Left ventricle myocardium inferior (tissue), 1 donor: ENCODE measurements at regions not wholly inside any gene's neighbourhood (a gene's known extent, or its start where the extent isn't known, plus 50 kb on each side); places are given as distances from the start of the nearest gene placed in this dataset.

Experiments used
- DNase-seq: peaks from one replicate; pipeline ENCODE4 v3.0.0-alpha.2; 2020
- H3K27ac ChIP-seq: fragments of 200-600 bp; replicated peaks from 2 replicates; pipeline ENCODE4 v1.8.0; 2021
- H3K27me3 ChIP-seq: fragments of 200-600 bp; 2 replicates; pipeline ENCODE4 v1.8.0; 2021; ENCODE audit warnings: low read depth
- H3K36me3 ChIP-seq: fragments of 200-600 bp; 2 replicates; pipeline ENCODE4 v1.8.0; 2021
- H3K4me1 ChIP-seq: fragments of 200-600 bp; 2 replicates; pipeline ENCODE4 v1.8.0; 2021
- H3K4me3 ChIP-seq: fragments of 200-600 bp; 2 replicates; pipeline ENCODE4 v1.8.0; 2021; ENCODE audit warnings: mild to moderate bottlenecking, moderate library complexity
- H3K9me3 ChIP-seq: fragments of 200-600 bp; replicated peaks from 2 replicates; pipeline ENCODE4 v1.8.0; 2021
- CTCF ChIP-seq: fragments of 200-600 bp; IDR thresholded peaks from 2 replicates; pipeline ENCODE4 v1.8.0; 2021; ENCODE audit warnings: antibody characterized with exemption, mild to moderate bottlenecking, borderline replicate concordance
- intact Hi-C: fragments of 100-400 bp; cut with micrococcal nuclease; formaldehyde crosslinking; loops from one replicate; pipeline ENCODE4 v1.11.0; 2022
- donor health status: DM: no; HTN: yes; CAD: no; lungs with severe emphysema.

GRCh38 chr3:82954486-82954885, 1193.0 kb upstream of the GBE1 start:
- H3K4me1 ChIP-seq, result no peaks in the 10 kb centered on the region
- H3K27ac ChIP-seq, result no peak overlapping the region
- peaks cover 13% of the 10 kb centered on the region for H3K9me3 ChIP-seq
- H3K36me3 ChIP-seq, result no peaks in the 10 kb centered on the region
- no peak for DNase-seq
- no peak for TF ChIP-seq CTCF
- H3K4me3 ChIP-seq, result no peak overlapping the region
- intact Hi-C loops, result no loop called here
- no peaks in the 10 kb centered on the region for H3K27me3 ChIP-seq

GRCh38 chr3:82942041-82942440, 1180.6 kb upstream of the GBE1 start:
- Histone ChIP-seq H3K4me1 (no peaks in the 10 kb centered on the region), H3K4me3 (no peak overlapping the region), H3K36me3 (no peaks in the 10 kb centered on the region), H3K27me3 (no peaks in the 10 kb centered on the region), H3K9me3 (peaks cover 52% of the 10 kb centered on the region), H3K27ac (no peak overlapping the region)
- intact Hi-C loops, result no loop called here
- DNase-seq, result no peak
- TF ChIP-seq CTCF, result no peak

- intact Hi-C loops, result no loop called here
- no peaks in the 10 kb centered on the region for H3K27me3 ChIP-seq
- no peak overlapping the region for H3K4me3 ChIP-seq
- no peaks in the 10 kb centered on the region for H3K4me1 ChIP-seq
- no peak for DNase-seq
- H3K9me3 ChIP-seq, result peaks cover 48% of the 10 kb centered on the region
- H3K27ac ChIP-seq, result no peak overlapping the region
- H3K36me3 ChIP-seq, result no peaks in the 10 kb centered on the region
- no peak for TF ChIP-seq CTCF
Measured at GRCh38 chr3:82940124-82940523, 1178.7 kb upstream of the GBE1 start.

- TF ChIP-seq CTCF, result no peak
- Histone ChIP-seq H3K4me1 (no peaks in the 10 kb centered on the region), H3K9me3 (peaks cover 43% of the 10 kb centered on the region), H3K27me3 (no peaks in the 10 kb centered on the region), H3K4me3 (no peak overlapping the region), H3K27ac (no peak overlapping the region), H3K36me3 (no peaks in the 10 kb centered on the region)
- intact Hi-C loops, result no loop called here
- DNase-seq, result no peak
Measured at GRCh38 chr3:82939491-82940097, 1178.1 kb upstream of the GBE1 start.

GRCh38 chr3:82938821-82939328, 1177.4 kb upstream of the GBE1 start:
- TF ChIP-seq CTCF, result no peak
- Histone ChIP-seq H3K4me1 (no peaks in the 10 kb centered on the region), H3K27me3 (no peaks in the 10 kb centered on the region), H3K9me3 (peaks cover 38% of the 10 kb centered on the region), H3K4me3 (no peak overlapping the region), H3K27ac (no peak overlapping the region), H3K36me3 (no peaks in the 10 kb centered on the region)
- no peak for DNase-seq
- intact Hi-C loops, result no loop called here
